Upper lobe of left lung (tissue), 4 donors: ENCODE measurements at regions not wholly inside any gene's neighbourhood (a gene's known extent, or its start where the extent isn't known, plus 50 kb on each side); places are given as distances from the start of the nearest gene placed in this dataset.

Experiments
- CTCF ChIP-seq, 6 experiments: fragments of 450-650 bp in 4 of 6; fragments of 200-600 bp in 2 of 6; sonication (generic) in 2 of 6; IDR thresholded peaks; one replicate each; pipeline ENCODE4 v1.5.1; 2016 to 2019; ENCODE audit warnings: antibody characterized with exemption in 6 of 6
- EP300 ChIP-seq, 4 donors: sonication (generic); formaldehyde crosslinking; IDR thresholded peaks; one replicate each; pipeline ENCODE4 v1.5.1; 2017; ENCODE audit warnings: antibody characterized with exemption in 4 of 4, control low read depth in 2 of 4
- POLR2A ChIP-seq, 4 donors: fragments of 450-650 bp; IDR thresholded peaks; one replicate each; pipeline ENCODE4 v1.5.1; 2016 to 2017; ENCODE audit warnings: antibody characterized with exemption in 4 of 4, mild to moderate bottlenecking in 2 of 4

GRCh38 chr12:74922117-74922516 lies 287.5 kb downstream of the KCNC2 start:
- TF ChIP-seq CTCF (IDR thresholded peaks at IDR 0.05) (no peak), EP300 (IDR thresholded peaks at IDR 0.05) (no peak), POLR2A (IDR thresholded peaks at IDR 0.05) (no peak)
